Neural progenitor cell (in vitro differentiated cells): ENCODE measurements at regions not wholly inside any gene's neighbourhood (a gene's known extent, or its start where the extent isn't known, plus 50 kb on each side); places are given as distances from the start of the nearest gene placed in this dataset.

ENCODE experiments used
- DNase-seq: peaks from one replicate; pipeline ENCODE4 v3.0.0-alpha.2; 2016; ENCODE audit warnings: low spot score
- H2AFZ ChIP-seq: fragments of 200-600 bp; sonication (generic); replicated peaks from 2 replicates; pipeline ENCODE4 v1.6.1; 2016; ENCODE audit warnings: antibody characterized with exemption
- H3F3A ChIP-seq: fragments of 200-600 bp; sonication (generic); 2 replicates; pipeline ENCODE4 v1.6.1; 2016; ENCODE audit warnings: antibody characterized with exemption, low read depth
- H3K27ac ChIP-seq: fragments of 200-600 bp; sonication (generic); 2 replicates; pipeline ENCODE4 v1.5.1; 2016; ENCODE audit warnings: mild to moderate bottlenecking
- H3K27me3 ChIP-seq: fragments of 200-600 bp; sonication (generic); 2 replicates; pipeline ENCODE4 v1.6.1; 2016; ENCODE audit warnings: mild to moderate bottlenecking, moderate library complexity
- H3K36me3 ChIP-seq: fragments of 200-600 bp; sonication (generic); 2 replicates; pipeline ENCODE4 v1.5.1; 2016
- H3K4me1 ChIP-seq: fragments of 200-600 bp; sonication (generic); 2 replicates; pipeline ENCODE4 v1.6.1; 2016; ENCODE audit warnings: mixed run types
- H3K4me2 ChIP-seq: fragments of 200-600 bp; sonication (generic); 2 replicates; pipeline ENCODE4 v1.6.1; 2016
- H3K4me3 ChIP-seq: fragments of 200-600 bp; sonication (generic); 2 replicates; pipeline ENCODE4 v1.5.1; 2016
- H3K79me2 ChIP-seq: fragments of 200-600 bp; sonication (generic); 2 replicates; pipeline ENCODE4 v1.6.1; 2016; ENCODE audit warnings: low read depth
- H3K9ac ChIP-seq: fragments of 200-600 bp; sonication (generic); 2 replicates; pipeline ENCODE4 v1.6.1; 2016
- H3K9me3 ChIP-seq: fragments of 200-600 bp; sonication (generic); 2 replicates; pipeline ENCODE4 v1.5.1; 2016; ENCODE audit warnings: low read depth
- H4K20me1 ChIP-seq: fragments of 200-600 bp; sonication (generic); 2 replicates; pipeline ENCODE4 v1.6.1; 2016; ENCODE audit warnings: low read depth
- H3K27ac Mint-ChIP-seq: 3 replicates; pipeline ENCODE4 v1.8.0; 2021; ENCODE audit warnings: mixed read lengths
- H3K27me3 Mint-ChIP-seq: 2 replicates; pipeline ENCODE4 v1.8.0; 2022; ENCODE audit warnings: low read depth, mild to moderate bottlenecking, inconsistent platforms, moderate library complexity, mixed read lengths; ENCODE audit not compliant: insufficient read depth
- H3K36me3 Mint-ChIP-seq: 3 replicates; pipeline ENCODE4 v1.8.0; 2021; ENCODE audit warnings: mixed read lengths
- H3K4me1 Mint-ChIP-seq: 3 replicates; pipeline ENCODE4 v1.8.0; 2021; ENCODE audit warnings: mixed read lengths
- H3K4me3 Mint-ChIP-seq: 3 replicates; pipeline ENCODE4 v1.8.0; 2021; ENCODE audit warnings: mild to moderate bottlenecking, moderate library complexity, mixed read lengths
- H3K9me3 Mint-ChIP-seq: 3 replicates; pipeline ENCODE4 v1.8.0; 2020; ENCODE audit warnings: mixed read lengths
- CTCF ChIP-seq: fragments of 200-600 bp; sonication (generic); IDR thresholded peaks from 2 replicates; pipeline ENCODE4 v1.5.1; 2017; ENCODE audit warnings: antibody characterized with exemption, mild to moderate bottlenecking
- EZH2 ChIP-seq: fragments of 200-600 bp; sonication (generic); IDR thresholded peaks from 2 replicates; pipeline ENCODE4 v1.6.1; 2017; ENCODE audit warnings: antibody characterized with exemption, mild to moderate bottlenecking, moderate library complexity
- EZH2phosphoT487 ChIP-seq: fragments of 200-600 bp; sonication (generic); IDR thresholded peaks from 2 replicates; pipeline ENCODE4 v1.6.1; 2017; ENCODE audit warnings: antibody characterized with exemption

DNA sequence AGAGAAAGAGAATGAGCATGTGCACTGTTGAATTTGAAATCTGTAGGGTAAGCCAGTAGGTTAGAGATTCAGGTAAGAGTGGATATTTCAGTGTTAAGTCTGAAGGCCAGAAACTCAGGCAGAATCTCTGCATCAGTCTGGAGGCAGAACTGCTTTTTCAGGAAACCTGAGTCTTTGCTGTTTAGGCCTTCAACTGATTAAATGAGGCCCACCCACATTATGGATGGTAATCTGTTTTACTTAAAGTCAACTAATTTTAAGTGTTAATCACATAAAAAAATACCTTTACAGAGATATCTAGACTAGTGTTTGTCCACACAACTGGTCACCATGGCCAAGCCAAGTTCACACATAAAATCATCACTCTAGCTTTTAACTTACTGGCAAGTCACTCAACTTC is 205.0 kb upstream of the DDHD1 start:
- Histone ChIP-seq H3K27ac (no peak overlapping the region), H3F3A (peaks cover 33% of the 10 kb centered on the region), H3K4me1 (peaks cover 31% of the 10 kb centered on the region), H3K36me3 (no peaks in the 10 kb centered on the region), H3K27me3 (no peaks in the 10 kb centered on the region), H2AFZ (no peak overlapping the region), H4K20me1 (no peaks in the 10 kb centered on the region), H3K79me2 (no peaks in the 10 kb centered on the region), H3K4me3 (no peak overlapping the region), H3K9ac (no peak overlapping the region), H3K9me3 (no peaks in the 10 kb centered on the region), H3K4me2 (no peak overlapping the region)
- TF ChIP-seq EZH2phosphoT487 (no peak), CTCF (no peak), EZH2 (no peak)
- no peak for DNase-seq
- Mint-ChIP-seq H3K4me3 (no peak overlapping the region), H3K27ac (no peak overlapping the region), H3K4me1 (peaks cover 28% of the 10 kb centered on the region), H3K27me3 (peaks cover 2% of the 10 kb centered on the region), H3K36me3 (peaks cover 9% of the 10 kb centered on the region), H3K9me3 (peaks cover 15% of the 10 kb centered on the region)

DNA sequence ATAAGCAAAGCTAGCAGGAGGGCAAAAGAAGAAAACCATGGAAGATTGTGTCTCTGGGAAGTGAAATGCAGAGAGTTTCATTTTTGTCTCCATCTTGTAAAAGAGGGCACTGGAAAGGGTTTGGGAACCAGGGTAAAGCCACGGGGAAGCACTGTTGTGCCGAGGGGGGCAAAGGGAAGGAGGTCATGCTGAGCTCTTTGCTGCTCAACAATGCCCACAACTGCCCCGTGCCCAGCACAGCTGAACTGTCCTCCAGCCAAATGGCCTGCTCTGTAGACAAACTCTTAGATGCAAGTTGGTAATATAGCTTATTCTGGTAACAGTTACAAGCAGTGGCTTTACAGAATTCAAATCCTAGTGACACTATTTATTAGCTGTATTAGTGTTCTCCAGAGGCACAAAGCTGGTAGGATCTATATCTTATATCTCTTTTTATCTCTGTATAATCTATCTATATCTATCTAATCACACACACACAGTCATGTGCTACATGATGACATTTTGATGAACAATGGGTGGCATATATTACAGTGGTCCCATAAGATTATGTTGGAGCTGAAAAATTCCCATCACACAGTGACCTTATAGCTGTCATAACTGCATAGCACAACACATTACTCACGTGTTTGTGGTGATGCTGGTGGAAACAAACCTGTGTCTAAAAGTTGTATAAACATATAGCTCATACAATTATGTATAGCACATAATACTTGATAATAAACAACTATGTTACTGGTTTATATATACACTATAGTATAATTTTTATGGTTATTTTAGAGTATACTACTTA is 203.4 kb upstream of the DDHD1 start:
- Mint-ChIP-seq H3K4me1 (peaks cover 28% of the 10 kb centered on the region), H3K4me3 (peak overlapping the region; percentile 6), H3K36me3 (peaks cover 7% of the 10 kb centered on the region), H3K27ac (no peak overlapping the region), H3K9me3 (peaks cover 4% of the 10 kb centered on the region), H3K27me3 (peaks cover 2% of the 10 kb centered on the region)
- no peak overlapping the region for H3K9ac ChIP-seq
- H4K20me1 ChIP-seq = no peaks in the 10 kb centered on the region
- peak overlapping the region; percentile 62 for H3K4me2 ChIP-seq
- no peaks in the 10 kb centered on the region for H3K36me3 ChIP-seq
- peak; percentile 18 for DNase-seq
- peak overlapping the region; percentile 66 for H3K27ac ChIP-seq
- no peaks in the 10 kb centered on the region for H3K9me3 ChIP-seq
- peaks cover 33% of the 10 kb centered on the region for H3F3A ChIP-seq
- peaks cover 31% of the 10 kb centered on the region for H3K4me1 ChIP-seq
- no peak for TF ChIP-seq EZH2
- TF ChIP-seq CTCF = no peak
- TF ChIP-seq EZH2phosphoT487 = no peak
- H3K79me2 ChIP-seq = no peaks in the 10 kb centered on the region
- H3K4me3 ChIP-seq = peak overlapping the region; percentile 3
- H2AFZ ChIP-seq = peak overlapping the region; percentile 64
- no peaks in the 10 kb centered on the region for H3K27me3 ChIP-seq

GRCh38 chr14:53355581-53356112 is 202.5 kb upstream of the DDHD1 start:
- DNase-seq = peak; percentile 89

DNA sequence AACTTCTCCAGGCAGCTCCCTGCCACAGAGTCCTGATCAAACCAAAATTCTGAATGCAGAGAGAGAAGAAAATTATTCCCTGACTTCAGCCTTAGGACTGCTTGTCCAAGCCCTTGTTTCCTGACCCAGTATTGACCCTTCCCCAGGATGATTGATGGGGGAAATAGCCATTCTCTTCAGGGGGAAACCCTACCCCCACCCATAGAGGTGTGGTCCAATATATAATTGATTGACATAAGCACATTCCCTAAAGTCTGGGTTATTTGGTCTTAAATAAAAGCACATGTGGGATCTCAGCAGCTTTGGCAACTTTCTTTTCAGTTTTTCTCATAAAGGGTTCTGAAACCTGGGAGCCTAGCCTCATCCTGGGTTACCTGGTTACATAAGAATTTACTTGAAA is 201.2 kb upstream of the DDHD1 start:
- Histone ChIP-seq H3K27ac (no peak overlapping the region), H3F3A (peaks cover 33% of the 10 kb centered on the region), H3K79me2 (no peaks in the 10 kb centered on the region), H3K36me3 (no peaks in the 10 kb centered on the region), H3K4me1 (peaks cover 31% of the 10 kb centered on the region), H2AFZ (no peak overlapping the region), H3K4me3 (no peak overlapping the region), H3K9me3 (no peaks in the 10 kb centered on the region), H4K20me1 (no peaks in the 10 kb centered on the region), H3K9ac (no peak overlapping the region), H3K4me2 (peak overlapping the region; percentile 62), H3K27me3 (no peaks in the 10 kb centered on the region)
- Mint-ChIP-seq H3K27ac (no peak overlapping the region), H3K36me3 (peaks cover 5% of the 10 kb centered on the region), H3K4me3 (no peak overlapping the region), H3K4me1 (peaks cover 28% of the 10 kb centered on the region), H3K9me3 (peaks cover 2% of the 10 kb centered on the region), H3K27me3 (peaks cover 2% of the 10 kb centered on the region)
- no peak for DNase-seq
- no peak for TF ChIP-seq EZH2phosphoT487
- no peak for TF ChIP-seq CTCF
- TF ChIP-seq EZH2 = no peak

More at GRCh38 chr14:53355581-53356112, 202.5 kb upstream of the DDHD1 start:
- Histone ChIP-seq H3K4me1 (peaks cover 31% of the 10 kb centered on the region), H2AFZ (no peak overlapping the region), H3K9ac (no peak overlapping the region), H3K9me3 (no peaks in the 10 kb centered on the region), H4K20me1 (no peaks in the 10 kb centered on the region), H3K4me3 (peak overlapping the region; percentile 3), H3K36me3 (no peaks in the 10 kb centered on the region), H3K4me2 (peak overlapping the region; percentile 62), H3K79me2 (no peaks in the 10 kb centered on the region), H3F3A (peaks cover 33% of the 10 kb centered on the region), H3K27me3 (no peaks in the 10 kb centered on the region), H3K27ac (peak overlapping the region; percentile 66)
- H3K9me3 Mint-ChIP-seq = peaks cover 4% of the 10 kb centered on the region
- peaks cover 28% of the 10 kb centered on the region for H3K4me1 Mint-ChIP-seq
- H3K4me3 Mint-ChIP-seq = no peak overlapping the region
- H3K36me3 Mint-ChIP-seq = peaks cover 7% of the 10 kb centered on the region
- H3K27ac Mint-ChIP-seq = peak overlapping the region; percentile 9
- H3K27me3 Mint-ChIP-seq = peaks cover 2% of the 10 kb centered on the region
- TF ChIP-seq EZH2phosphoT487 (peak; percentile 31), EZH2 (no peak)
